Muscle layer of duodenum (tissue), 2 donors: ENCODE measurements at regions not wholly inside any gene's neighbourhood (a gene's known extent, or its start where the extent isn't known, plus 50 kb on each side); places are given as distances from the start of the nearest gene placed in this dataset.

Experiments used
- H3K27ac ChIP-seq: one replicate; pipeline ENCODE4 v1.7.0; 2013; ENCODE audit warnings: mild to moderate bottlenecking, low read length
- H3K27me3 ChIP-seq: one replicate; pipeline ENCODE4 v1.7.0; 2013; ENCODE audit warnings: low read depth, mild to moderate bottlenecking, control low read depth, low read length
- H3K36me3 ChIP-seq, 2 donors: one replicate each; pipeline ENCODE4 v1.7.0; 2013; ENCODE audit warnings: low read length in 2 of 2, control low read depth in 1 of 2, mild to moderate bottlenecking in 1 of 2; ENCODE audit not compliant: insufficient read depth in 2 of 2, control insufficient read depth in 1 of 2
- H3K4me1 ChIP-seq, 2 donors: one replicate each; pipeline ENCODE4 v1.7.0; 2013; ENCODE audit warnings: low read length in 2 of 2, mild to moderate bottlenecking in 2 of 2, control low read depth in 1 of 2, moderate library complexity in 1 of 2; ENCODE audit not compliant: insufficient read depth in 2 of 2, control insufficient read depth in 1 of 2
- H3K4me3 ChIP-seq, 2 donors: one replicate each; pipeline ENCODE4 v1.7.0; 2013; ENCODE audit warnings: low read length in 2 of 2, low read depth in 1 of 2, mild to moderate bottlenecking in 1 of 2
- H3K9me3 ChIP-seq, 2 donors: one replicate each; pipeline ENCODE4 v1.7.0; 2013; ENCODE audit warnings: low read length in 2 of 2, control low read depth in 1 of 2, mild to moderate bottlenecking in 1 of 2; ENCODE audit not compliant: control insufficient read depth in 1 of 2
- donor health status: healthy.

DNA sequence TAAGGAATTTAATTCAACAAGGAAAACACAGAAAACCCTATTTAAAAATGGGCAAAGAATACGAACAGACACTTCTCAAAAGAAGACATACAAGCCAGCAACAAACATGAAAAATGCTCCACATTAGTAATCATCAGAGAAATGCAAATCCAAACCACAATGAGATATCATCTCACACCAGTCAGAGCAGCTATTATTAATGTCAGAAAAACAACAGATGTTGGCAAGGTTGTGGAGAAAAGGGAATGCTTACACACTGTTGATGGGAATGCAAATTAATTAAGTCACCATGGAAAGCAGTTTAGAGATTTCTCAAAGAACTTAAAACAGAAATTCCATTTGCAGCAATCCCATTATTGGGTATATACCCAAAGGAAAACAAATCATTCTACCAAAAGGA is 55.2 kb downstream of the GCC1 start:
- Histone ChIP-seq H3K27me3 (no peaks in the 10 kb centered on the region), H3K4me3 (no peak overlapping the region), H3K36me3 (no peaks in the 10 kb centered on the region), H3K4me1 (no peaks in the 10 kb centered on the region), H3K9me3 (no peaks in the 10 kb centered on the region), H3K27ac (no peak overlapping the region)

- Histone ChIP-seq H3K36me3 (no peaks in the 10 kb centered on the region), H3K27ac (no peak overlapping the region), H3K4me1 (no peaks in the 10 kb centered on the region), H3K4me3 (no peak overlapping the region), H3K27me3 (no peaks in the 10 kb centered on the region), H3K9me3 (no peaks in the 10 kb centered on the region)
Observed at GRCh38 chr7:127527561-127527960, 57.8 kb downstream of the GCC1 start.

- H3K9me3 ChIP-seq: no peaks in the 10 kb centered on the region
- no peak overlapping the region for H3K27ac ChIP-seq
- H3K4me1 ChIP-seq: no peaks in the 10 kb centered on the region
- H3K4me3 ChIP-seq: no peak overlapping the region
- no peaks in the 10 kb centered on the region for H3K27me3 ChIP-seq
- H3K36me3 ChIP-seq: no peaks in the 10 kb centered on the region
Observed at GRCh38 chr7:127525866-127526480, 59.4 kb downstream of the GCC1 start.

GRCh38 chr7:127516320-127516719 is 69.1 kb downstream of the GCC1 start:
- H3K9me3 ChIP-seq: no peaks in the 10 kb centered on the region

GRCh38 chr7:127514499-127514898 is 70.9 kb downstream of the GCC1 start:
- Histone ChIP-seq H3K27ac (no peak overlapping the region), H3K4me1 (no peaks in the 10 kb centered on the region), H3K4me3 (no peak overlapping the region), H3K27me3 (no peaks in the 10 kb centered on the region), H3K9me3 (no peaks in the 10 kb centered on the region), H3K36me3 (no peaks in the 10 kb centered on the region)

More at GRCh38 chr7:127516320-127516719, 69.1 kb downstream of the GCC1 start:
- Histone ChIP-seq H3K4me1 (no peaks in the 10 kb centered on the region), H3K4me3 (no peak overlapping the region), H3K36me3 (no peaks in the 10 kb centered on the region), H3K27ac (no peak overlapping the region), H3K27me3 (no peaks in the 10 kb centered on the region)

- Histone ChIP-seq H3K9me3 (no peaks in the 10 kb centered on the region), H3K4me1 (no peaks in the 10 kb centered on the region), H3K36me3 (no peaks in the 10 kb centered on the region), H3K27ac (no peak overlapping the region), H3K27me3 (no peaks in the 10 kb centered on the region), H3K4me3 (no peak overlapping the region)
Observed at GRCh38 chr7:127513311-127513710, 72.1 kb downstream of the GCC1 start.

- Histone ChIP-seq H3K4me1 (no peaks in the 10 kb centered on the region), H3K9me3 (no peaks in the 10 kb centered on the region), H3K36me3 (no peaks in the 10 kb centered on the region), H3K27me3 (no peaks in the 10 kb centered on the region), H3K4me3 (no peak overlapping the region), H3K27ac (no peak overlapping the region)
Observed at GRCh38 chr7:127512663-127513062, 72.7 kb downstream of the GCC1 start.

DNA sequence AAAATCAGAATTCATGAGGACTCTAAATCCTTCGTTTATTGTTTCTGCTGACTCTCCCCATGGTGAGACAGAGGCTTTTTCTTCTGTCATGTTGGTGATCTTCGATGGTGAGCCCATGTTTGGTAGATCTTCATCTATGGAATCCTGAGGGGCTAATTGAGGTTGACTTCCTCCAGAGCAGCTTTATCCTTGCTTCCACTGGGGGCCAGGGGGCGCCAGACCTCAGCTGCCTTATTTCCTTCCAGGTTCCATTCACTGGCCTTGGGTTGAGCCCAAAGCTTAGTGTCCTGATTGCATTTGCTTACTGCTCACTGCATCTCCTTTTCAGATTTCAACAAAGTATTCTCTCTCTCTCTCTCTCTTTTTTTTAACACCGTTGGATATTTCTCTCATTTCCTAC is 80.7 kb downstream of the GCC1 start:
- Histone ChIP-seq H3K27ac (no peak overlapping the region), H3K36me3 (no peaks in the 10 kb centered on the region), H3K4me1 (no peaks in the 10 kb centered on the region), H3K4me3 (no peak overlapping the region), H3K27me3 (no peaks in the 10 kb centered on the region), H3K9me3 (no peaks in the 10 kb centered on the region)

DNA sequence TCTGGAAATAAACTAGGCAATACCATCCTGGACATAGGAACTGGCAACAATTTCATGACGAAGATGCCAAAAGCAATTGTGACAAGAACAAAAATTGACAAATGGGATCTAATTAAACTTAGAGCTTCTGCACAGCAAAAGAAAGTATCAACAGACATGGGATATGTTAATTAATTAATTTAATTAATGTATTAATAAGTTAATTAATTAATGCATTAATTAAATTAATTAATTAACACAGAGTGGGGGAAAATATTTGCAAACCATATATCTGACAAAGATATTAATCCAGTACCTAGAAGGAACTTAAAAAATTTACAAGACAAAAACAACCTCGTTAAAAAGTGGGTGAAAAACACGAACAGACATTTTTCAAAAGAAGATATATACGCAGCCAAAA is 83.6 kb downstream of the GCC1 start:
- H3K4me1 ChIP-seq: no peaks in the 10 kb centered on the region
- no peaks in the 10 kb centered on the region for H3K36me3 ChIP-seq
- H3K9me3 ChIP-seq: no peaks in the 10 kb centered on the region
- H3K27ac ChIP-seq: no peak overlapping the region
- no peak overlapping the region for H3K4me3 ChIP-seq
- H3K27me3 ChIP-seq: no peaks in the 10 kb centered on the region

DNA sequence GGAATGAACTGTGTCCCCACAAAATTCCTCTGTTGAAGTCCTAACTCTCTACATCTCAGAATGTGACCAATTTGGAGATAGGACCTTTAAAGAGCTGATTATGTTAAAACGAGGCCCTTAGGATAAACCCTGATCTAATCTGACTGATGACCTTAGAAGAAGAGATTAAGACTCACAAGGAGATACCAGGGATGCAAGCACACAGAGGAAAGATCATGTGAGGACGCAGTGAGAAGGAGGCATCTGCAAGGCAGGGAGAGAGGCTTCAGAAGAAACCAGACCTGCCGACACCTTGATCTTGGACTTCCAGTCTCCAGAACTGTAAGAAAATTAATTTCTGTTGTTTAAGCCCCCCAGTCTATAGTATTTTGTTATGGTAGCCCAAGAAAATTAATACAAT is 94.9 kb upstream of the ZNF800 start:
- H3K27me3 ChIP-seq: no peaks in the 10 kb centered on the region
- H3K27ac ChIP-seq: no peak overlapping the region
- H3K36me3 ChIP-seq: no peaks in the 10 kb centered on the region
- H3K4me3 ChIP-seq: no peak overlapping the region
- H3K9me3 ChIP-seq: no peaks in the 10 kb centered on the region
- no peaks in the 10 kb centered on the region for H3K4me1 ChIP-seq

DNA sequence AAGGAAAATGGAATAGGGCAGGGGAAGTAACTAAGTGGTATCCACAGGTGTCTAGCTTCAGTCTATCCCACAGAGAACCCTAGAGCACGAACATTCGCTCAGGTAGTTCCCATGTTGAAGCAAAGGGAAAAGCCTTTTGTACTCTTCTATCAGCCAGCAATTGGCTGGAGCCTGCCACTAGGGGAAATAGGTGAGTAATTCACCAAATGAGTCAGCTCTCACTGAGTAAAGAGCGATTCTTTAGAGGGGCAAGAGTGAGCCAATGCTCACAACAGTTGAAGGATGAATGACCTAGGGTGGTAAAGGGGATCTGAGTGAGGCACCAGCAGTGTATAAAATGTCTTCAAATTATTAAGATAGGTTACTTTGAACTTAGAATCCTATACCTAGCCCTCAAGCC is 94.1 kb upstream of the ZNF800 start:
- Histone ChIP-seq H3K36me3 (no peaks in the 10 kb centered on the region), H3K27me3 (no peaks in the 10 kb centered on the region), H3K9me3 (no peaks in the 10 kb centered on the region), H3K4me3 (no peak overlapping the region), H3K4me1 (no peaks in the 10 kb centered on the region), H3K27ac (no peak overlapping the region)

DNA sequence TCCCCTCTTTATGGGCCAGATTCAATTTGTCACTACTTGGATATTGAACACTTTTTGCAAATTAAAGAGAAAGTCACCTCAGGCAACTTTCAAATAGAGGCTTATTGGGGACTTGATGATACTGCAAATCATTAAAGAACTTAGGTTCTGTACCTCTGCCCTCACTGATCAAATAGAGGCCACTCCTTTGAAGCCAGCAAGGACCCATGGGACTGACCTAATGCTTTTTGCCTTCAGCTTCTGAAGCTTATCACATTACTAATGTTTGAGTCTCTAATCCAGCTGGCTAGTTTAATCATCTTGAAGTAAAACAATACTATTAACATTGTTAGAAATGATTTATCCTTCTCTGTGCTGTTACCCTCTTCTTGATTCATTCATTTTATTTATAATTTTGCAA is 93.0 kb upstream of the ZNF800 start:
- Histone ChIP-seq H3K36me3 (no peaks in the 10 kb centered on the region), H3K4me3 (no peak overlapping the region), H3K4me1 (no peaks in the 10 kb centered on the region), H3K27ac (no peak overlapping the region), H3K9me3 (no peaks in the 10 kb centered on the region), H3K27me3 (no peaks in the 10 kb centered on the region)
